GM19452 (cell line): ENCODE measurements at regions not wholly inside any gene's neighbourhood (a gene's known extent, or its start where the extent isn't known, plus 50 kb on each side); places are given as distances from the start of the nearest gene placed in this dataset.

ENCODE experiments used
- ATAC-seq: cut with Tn5 transposase; IDR thresholded peaks from one replicate; pipeline ENCODE4 v1.9.1; 2021; ENCODE audit not compliant: unreplicated experiment

- no peak for ATAC-seq
Observed at GRCh38 chr2:64196963-64197362, 52.7 kb upstream of the PELI1 start.

- no peak for ATAC-seq
Observed at GRCh38 chr2:64201151-64201550, 56.9 kb upstream of the PELI1 start.

GRCh38 chr2:64202206-64202845 lies 58.1 kb upstream of the PELI1 start:
- no peak for ATAC-seq

GRCh38 chr2:64203131-64203857 lies 59.1 kb upstream of the PELI1 start:
- no peak for ATAC-seq

- ATAC-seq: peak; percentile 60
Observed at GRCh38 chr2:64203858-64204632, 59.8 kb upstream of the PELI1 start.

- no peak for ATAC-seq
Observed at GRCh38 chr2:64204703-64205102, 60.5 kb upstream of the PELI1 start.

- no peak for ATAC-seq
Observed at GRCh38 chr2:64205415-64205814, 61.2 kb upstream of the PELI1 start.

GRCh38 chr2:64207573-64207972 lies 63.4 kb upstream of the PELI1 start:
- no peak for ATAC-seq

GRCh38 chr2:64210816-64211215 lies 66.6 kb upstream of the PELI1 start:
- ATAC-seq: no peak

GRCh38 chr2:64211276-64211921 lies 67.2 kb upstream of the PELI1 start:
- no peak for ATAC-seq

- ATAC-seq: no peak
Observed at GRCh38 chr2:64212346-64212745, 68.1 kb upstream of the PELI1 start.

GRCh38 chr2:64212801-64213321 lies 68.6 kb upstream of the PELI1 start:
- no peak for ATAC-seq

GRCh38 chr2:64213532-64214275 lies 69.5 kb upstream of the PELI1 start:
- peak; percentile 47 for ATAC-seq

- ATAC-seq: peak; percentile 51
Observed at GRCh38 chr2:64214281-64215115, 70.3 kb upstream of the PELI1 start.

GRCh38 chr2:64217198-64217869 lies 73.1 kb upstream of the PELI1 start:
- no peak for ATAC-seq

- no peak for ATAC-seq
Observed at GRCh38 chr2:64218137-64218802, 74.0 kb upstream of the PELI1 start.

GRCh38 chr2:64219149-64219548 lies 74.9 kb upstream of the PELI1 start:
- ATAC-seq: no peak

GRCh38 chr2:64220265-64220664 lies 76.0 kb upstream of the PELI1 start:
- ATAC-seq: no peak
